ENCODE measurements at regions not wholly inside any gene's neighbourhood (a gene's known extent, or its start where the extent isn't known, plus 50 kb on each side); places are given as distances from the start of the nearest gene placed in this dataset.

DNA sequence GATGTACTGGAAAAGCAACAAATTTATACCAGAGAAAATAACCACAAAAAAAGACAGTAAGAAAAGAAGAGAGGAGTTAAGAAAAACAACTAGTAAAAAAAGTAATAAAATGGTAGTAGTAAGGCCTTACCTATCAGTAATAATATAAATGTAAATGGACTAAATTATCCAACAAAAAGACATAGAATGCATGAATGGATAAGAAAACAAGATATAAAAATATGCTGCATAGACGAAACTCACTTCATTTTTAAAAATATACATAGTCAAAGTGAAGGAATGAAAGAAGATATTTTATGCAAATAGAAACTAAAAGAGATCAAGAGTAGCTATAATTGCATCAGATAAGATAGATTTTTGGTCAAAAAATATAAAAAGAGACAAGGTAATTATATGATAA, 739.1 kb downstream of the DNAJB9 start:
- Histone ChIP-seq H3K27me3 (ENCODE audit: insufficient read depth, low read length) (no peaks in the 10 kb centered on the region), H3K4me3 (ENCODE audit: insufficient read depth, low read length) (no peak overlapping the region), H3K79me2 (ENCODE audit: insufficient read depth, low read length) (no peaks in the 10 kb centered on the region), H3K36me3 (ENCODE audit: insufficient read depth, low read length) (no peaks in the 10 kb centered on the region), H3K4me1 (ENCODE audit: insufficient read depth, low read length) (no peaks in the 10 kb centered on the region), H4K20me1 (ENCODE audit: insufficient read depth, low read length) (no peaks in the 10 kb centered on the region), H3K9me3 (ENCODE audit: low read depth, low read length) (peaks cover 9% of the 10 kb centered on the region), H3K27ac (ENCODE audit: low read depth, low read length) (no peak overlapping the region), H2AFZ (ENCODE audit: low read length) (no peak overlapping the region), H3K4me2 (ENCODE audit: insufficient read depth, low read length) (no peak overlapping the region)
- TF ChIP-seq, protein P1, sequence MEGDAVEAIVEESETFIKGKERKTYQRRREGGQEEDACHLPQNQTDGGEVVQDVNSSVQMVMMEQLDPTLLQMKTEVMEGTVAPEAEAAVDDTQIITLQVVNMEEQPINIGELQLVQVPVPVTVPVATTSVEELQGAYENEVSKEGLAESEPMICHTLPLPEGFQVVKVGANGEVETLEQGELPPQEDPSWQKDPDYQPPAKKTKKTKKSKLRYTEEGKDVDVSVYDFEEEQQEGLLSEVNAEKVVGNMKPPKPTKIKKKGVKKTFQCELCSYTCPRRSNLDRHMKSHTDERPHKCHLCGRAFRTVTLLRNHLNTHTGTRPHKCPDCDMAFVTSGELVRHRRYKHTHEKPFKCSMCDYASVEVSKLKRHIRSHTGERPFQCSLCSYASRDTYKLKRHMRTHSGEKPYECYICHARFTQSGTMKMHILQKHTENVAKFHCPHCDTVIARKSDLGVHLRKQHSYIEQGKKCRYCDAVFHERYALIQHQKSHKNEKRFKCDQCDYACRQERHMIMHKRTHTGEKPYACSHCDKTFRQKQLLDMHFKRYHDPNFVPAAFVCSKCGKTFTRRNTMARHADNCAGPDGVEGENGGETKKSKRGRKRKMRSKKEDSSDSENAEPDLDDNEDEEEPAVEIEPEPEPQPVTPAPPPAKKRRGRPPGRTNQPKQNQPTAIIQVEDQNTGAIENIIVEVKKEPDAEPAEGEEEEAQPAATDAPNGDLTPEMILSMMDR (IDR thresholded peaks at IDR 0.05; ENCODE audit: extremely low read depth, low read depth, low read length): no peak
- DNase-seq (ENCODE audit: insufficient read length, low spot score, missing footprints): no peak

DNA sequence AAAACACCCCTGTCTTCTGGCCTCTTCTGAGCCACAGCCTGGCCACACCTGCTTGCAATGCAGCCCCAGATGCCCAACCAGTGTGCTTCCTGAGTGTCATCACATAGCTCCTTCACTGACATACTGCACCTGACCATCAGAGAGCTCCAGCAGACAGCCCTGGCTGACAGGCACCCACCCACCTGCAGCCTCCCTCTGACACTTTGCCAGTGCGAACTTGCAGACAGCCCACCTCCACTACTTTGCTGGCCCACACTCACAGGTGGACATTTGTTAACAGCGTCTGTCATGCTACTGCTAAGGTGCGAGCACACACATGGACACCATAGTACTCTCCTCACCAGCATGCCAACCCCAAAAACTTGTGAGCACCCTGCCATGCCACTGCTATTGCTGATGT, 740.1 kb downstream of the DNAJB9 start:
- no peak for DNase-seq (ENCODE audit: insufficient read length, low spot score, missing footprints)
- H3K9me3 ChIP-seq (ENCODE audit: low read depth, low read length): peaks cover 9% of the 10 kb centered on the region
- TF ChIP-seq, protein P1 (IDR thresholded peaks at IDR 0.05; ENCODE audit: extremely low read depth, low read depth, low read length): no peak
- H3K4me3 ChIP-seq (ENCODE audit: insufficient read depth, low read length): no peak overlapping the region
- no peak overlapping the region for H3K4me2 ChIP-seq (ENCODE audit: insufficient read depth, low read length)
- no peak overlapping the region for H3K27ac ChIP-seq (ENCODE audit: low read depth, low read length)
- no peaks in the 10 kb centered on the region for H3K27me3 ChIP-seq (ENCODE audit: insufficient read depth, low read length)
- H4K20me1 ChIP-seq (ENCODE audit: insufficient read depth, low read length): no peaks in the 10 kb centered on the region
- H3K79me2 ChIP-seq (ENCODE audit: insufficient read depth, low read length): no peaks in the 10 kb centered on the region
- no peaks in the 10 kb centered on the region for H3K4me1 ChIP-seq (ENCODE audit: insufficient read depth, low read length)
- no peak overlapping the region for H2AFZ ChIP-seq (ENCODE audit: low read length)
- no peaks in the 10 kb centered on the region for H3K36me3 ChIP-seq (ENCODE audit: insufficient read depth, low read length)

DNA sequence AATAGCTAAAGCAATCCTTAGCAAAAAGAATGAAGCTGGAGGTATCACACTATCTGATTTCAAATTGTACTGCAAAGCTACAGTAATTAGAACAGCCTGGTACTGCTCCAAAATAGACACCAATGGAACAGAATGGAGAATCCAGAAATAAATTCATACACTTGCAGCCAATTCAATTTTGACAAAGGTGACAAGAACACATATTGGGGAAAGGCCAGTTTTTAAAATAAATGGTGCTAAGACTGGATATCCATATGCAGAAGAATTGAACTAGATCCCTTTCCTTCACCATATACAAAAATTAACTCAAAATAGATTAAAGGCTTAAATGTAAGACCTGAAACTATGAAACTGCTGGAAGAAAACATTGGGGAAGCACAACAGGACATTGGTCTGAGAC, 748.5 kb downstream of the DNAJB9 start:
- Histone ChIP-seq H3K4me3 (ENCODE audit: insufficient read depth, low read length) (no peak overlapping the region), H3K27ac (ENCODE audit: low read depth, low read length) (no peak overlapping the region), H3K79me2 (ENCODE audit: insufficient read depth, low read length) (no peaks in the 10 kb centered on the region), H3K4me1 (ENCODE audit: insufficient read depth, low read length) (no peaks in the 10 kb centered on the region), H3K27me3 (ENCODE audit: insufficient read depth, low read length) (no peaks in the 10 kb centered on the region), H4K20me1 (ENCODE audit: insufficient read depth, low read length) (no peaks in the 10 kb centered on the region), H3K9me3 (ENCODE audit: low read depth, low read length) (no peaks in the 10 kb centered on the region), H3K36me3 (ENCODE audit: insufficient read depth, low read length) (no peaks in the 10 kb centered on the region), H3K4me2 (ENCODE audit: insufficient read depth, low read length) (no peak overlapping the region), H2AFZ (ENCODE audit: low read length) (no peak overlapping the region)
- TF ChIP-seq, protein P1 (IDR thresholded peaks at IDR 0.05; ENCODE audit: extremely low read depth, low read depth, low read length): no peak
- no peak for DNase-seq (ENCODE audit: insufficient read length, low spot score, missing footprints)

DNA sequence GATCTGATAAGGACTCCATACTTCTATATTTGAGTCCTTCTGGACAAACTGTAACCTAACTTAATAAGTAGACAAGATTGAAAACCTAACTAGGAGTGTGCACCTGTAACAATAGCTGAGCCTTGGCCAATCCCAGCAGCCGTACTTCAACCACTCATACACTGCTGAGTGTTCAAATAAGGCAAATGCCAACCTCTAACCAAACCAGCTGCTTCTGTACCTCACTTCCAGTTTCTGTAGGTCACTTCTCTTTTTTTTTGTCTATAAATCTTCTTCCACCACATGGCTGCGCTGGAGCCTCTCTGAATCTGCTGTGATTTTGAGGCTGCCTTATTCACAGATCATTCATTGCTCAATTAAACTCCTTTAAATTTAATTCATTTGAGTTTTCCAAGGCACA, 753.2 kb downstream of the DNAJB9 start:
- TF ChIP-seq, protein P1 (IDR thresholded peaks at IDR 0.05; ENCODE audit: extremely low read depth, low read depth, low read length): no peak
- Histone ChIP-seq H3K27me3 (ENCODE audit: insufficient read depth, low read length) (no peaks in the 10 kb centered on the region), H3K4me2 (ENCODE audit: insufficient read depth, low read length) (no peak overlapping the region)

More for the DNA sequence above, 753.2 kb downstream of the DNAJB9 start:
- Histone ChIP-seq H3K9me3 (ENCODE audit: low read depth, low read length) (no peaks in the 10 kb centered on the region), H3K36me3 (ENCODE audit: insufficient read depth, low read length) (no peaks in the 10 kb centered on the region), H4K20me1 (ENCODE audit: insufficient read depth, low read length) (no peaks in the 10 kb centered on the region), H3K27ac (ENCODE audit: low read depth, low read length) (no peak overlapping the region), H3K79me2 (ENCODE audit: insufficient read depth, low read length) (no peaks in the 10 kb centered on the region), H3K4me1 (ENCODE audit: insufficient read depth, low read length) (no peaks in the 10 kb centered on the region), H2AFZ (ENCODE audit: low read length) (no peak overlapping the region), H3K4me3 (ENCODE audit: insufficient read depth, low read length) (no peak overlapping the region)
- DNase-seq (ENCODE audit: insufficient read length, low spot score, missing footprints): no peak
